Colonic mucosa (tissue), 4 donors: ENCODE measurements at regions not wholly inside any gene's neighbourhood (a gene's known extent, or its start where the extent isn't known, plus 50 kb on each side); places are given as distances from the start of the nearest gene placed in this dataset.

Experiments used
- DNase-seq: peaks from one replicate; pipeline ENCODE4 v3.0.0-alpha.2; 2020
- H3K27ac ChIP-seq: fragments of 200-600 bp; one replicate; pipeline ENCODE4 v1.8.0; 2021
- H3K27me3 ChIP-seq: fragments of 200-600 bp; one replicate; pipeline ENCODE4 v1.8.0; 2021
- H3K36me3 ChIP-seq: fragments of 200-600 bp; one replicate; pipeline ENCODE4 v1.8.0; 2021
- H3K4me1 ChIP-seq: fragments of 200-600 bp; one replicate; pipeline ENCODE4 v1.8.0; 2021; ENCODE audit warnings: mild to moderate bottlenecking
- H3K4me3 ChIP-seq: fragments of 200-600 bp; one replicate; pipeline ENCODE4 v1.8.0; 2021
- H3K9ac ChIP-seq, 2 donors: one replicate each; pipeline ENCODE4 v1.7.0; 2013; ENCODE audit warnings: control low read depth in 2 of 2, low read depth in 2 of 2, low read length in 2 of 2
- H3K9me3 ChIP-seq: fragments of 200-600 bp; one replicate; pipeline ENCODE4 v1.8.0; 2021
- intact Hi-C: fragments of 100-400 bp; cut with DNase I; formaldehyde crosslinking; loops from one replicate; pipeline ENCODE4 v1.14.1; 2022
- TF ChIP-seq, protein P1 (sequence below): fragments of 200-600 bp; IDR thresholded peaks from one replicate; pipeline ENCODE4 v1.8.0; 2022; ENCODE audit warnings: antibody characterized with exemption, mild to moderate bottlenecking
- donor health status: healthy.
- donor health status: DM: no; HTN: no; CAD: no.
- donor health status: DM: no; HTN: no; CAD: no.

DNA sequence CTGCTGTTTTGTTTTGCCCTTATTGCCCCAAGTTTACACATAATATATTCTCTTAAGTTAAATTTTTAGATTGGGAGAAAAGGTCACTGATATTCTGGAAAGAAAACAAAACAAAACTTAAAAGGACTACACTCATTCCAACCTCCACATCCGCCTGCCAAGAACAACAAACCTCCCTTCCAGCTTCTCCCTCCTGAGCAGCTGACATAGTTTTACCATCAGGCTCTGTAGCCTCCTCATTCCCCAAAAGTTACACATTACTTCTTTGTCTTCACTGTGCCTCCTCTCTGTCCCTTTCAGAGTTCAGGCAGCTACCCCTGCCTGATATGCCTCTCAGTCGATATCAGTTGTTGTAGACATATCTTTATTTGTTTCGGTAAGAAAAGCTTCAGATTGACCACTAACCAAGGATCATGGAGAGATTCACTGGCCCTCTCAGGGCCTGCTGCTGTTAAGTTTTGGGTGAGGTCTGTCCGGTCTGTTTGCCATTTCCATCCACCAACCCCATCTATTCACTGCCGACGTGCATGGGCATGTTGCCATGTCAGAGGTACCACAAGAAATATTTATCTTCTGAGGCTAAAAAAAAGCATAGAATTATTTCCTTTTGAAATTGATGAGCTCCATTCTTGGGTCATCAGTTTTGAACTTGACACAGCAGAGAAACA is 164.1 kb downstream of the GASK1B start:
- H3K4me3 ChIP-seq, result no peak overlapping the region
- intact Hi-C loops, result no loop called here
- no peak overlapping the region for H3K27ac ChIP-seq
- H3K4me1 ChIP-seq, result no peaks in the 10 kb centered on the region
- no peaks in the 10 kb centered on the region for H3K36me3 ChIP-seq
- H3K9me3 ChIP-seq, result no peaks in the 10 kb centered on the region
- TF ChIP-seq, protein P1, sequence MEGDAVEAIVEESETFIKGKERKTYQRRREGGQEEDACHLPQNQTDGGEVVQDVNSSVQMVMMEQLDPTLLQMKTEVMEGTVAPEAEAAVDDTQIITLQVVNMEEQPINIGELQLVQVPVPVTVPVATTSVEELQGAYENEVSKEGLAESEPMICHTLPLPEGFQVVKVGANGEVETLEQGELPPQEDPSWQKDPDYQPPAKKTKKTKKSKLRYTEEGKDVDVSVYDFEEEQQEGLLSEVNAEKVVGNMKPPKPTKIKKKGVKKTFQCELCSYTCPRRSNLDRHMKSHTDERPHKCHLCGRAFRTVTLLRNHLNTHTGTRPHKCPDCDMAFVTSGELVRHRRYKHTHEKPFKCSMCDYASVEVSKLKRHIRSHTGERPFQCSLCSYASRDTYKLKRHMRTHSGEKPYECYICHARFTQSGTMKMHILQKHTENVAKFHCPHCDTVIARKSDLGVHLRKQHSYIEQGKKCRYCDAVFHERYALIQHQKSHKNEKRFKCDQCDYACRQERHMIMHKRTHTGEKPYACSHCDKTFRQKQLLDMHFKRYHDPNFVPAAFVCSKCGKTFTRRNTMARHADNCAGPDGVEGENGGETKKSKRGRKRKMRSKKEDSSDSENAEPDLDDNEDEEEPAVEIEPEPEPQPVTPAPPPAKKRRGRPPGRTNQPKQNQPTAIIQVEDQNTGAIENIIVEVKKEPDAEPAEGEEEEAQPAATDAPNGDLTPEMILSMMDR, result no peak
- no peaks in the 10 kb centered on the region for H3K27me3 ChIP-seq
- DNase-seq, result no peak
- H3K9ac ChIP-seq, result no peak overlapping the region

DNA sequence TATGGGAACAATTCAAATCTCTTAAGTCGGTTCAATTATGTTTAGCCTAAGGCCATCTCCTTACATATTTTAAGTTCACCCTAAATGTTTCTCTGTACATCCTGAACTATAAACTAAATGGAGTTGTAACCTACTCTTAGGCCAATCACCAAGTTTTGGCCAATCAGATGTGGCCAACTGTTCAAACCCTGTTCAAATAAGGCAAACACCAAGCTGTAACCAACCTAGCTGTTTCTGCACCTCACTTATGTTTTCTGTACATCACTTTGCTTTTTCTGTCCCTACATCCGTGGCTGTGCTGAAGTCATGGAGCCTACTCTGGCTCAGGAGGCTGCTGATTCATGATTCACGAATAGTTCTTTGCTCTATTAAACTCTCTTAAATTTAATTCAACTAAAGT is 165.3 kb downstream of the GASK1B start:
- no peak overlapping the region for H3K27ac ChIP-seq
- TF ChIP-seq, protein P1, result no peak

DNA sequence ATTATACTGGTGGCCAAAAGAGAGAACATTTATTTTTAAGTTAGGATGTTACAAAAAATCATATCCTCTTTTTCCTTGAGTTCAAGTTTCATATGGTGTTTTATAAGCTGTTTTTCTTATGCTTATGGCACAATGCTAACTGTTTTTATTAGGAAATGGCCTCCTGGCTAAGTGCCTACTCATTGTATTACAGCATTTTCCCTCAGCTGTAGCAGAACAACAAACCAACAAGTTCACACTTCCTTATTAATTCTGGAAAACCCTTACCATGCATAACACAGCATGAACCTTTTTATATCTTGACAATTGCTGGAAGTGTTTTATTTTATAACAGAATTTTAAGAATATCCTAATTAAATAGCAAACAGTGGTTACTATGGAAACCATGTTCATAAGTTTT is 165.8 kb downstream of the GASK1B start:
- Histone ChIP-seq H3K36me3 (no peaks in the 10 kb centered on the region), H3K27me3 (no peaks in the 10 kb centered on the region), H3K9me3 (no peaks in the 10 kb centered on the region), H3K4me1 (no peaks in the 10 kb centered on the region), H3K9ac (no peak overlapping the region), H3K27ac (no peak overlapping the region), H3K4me3 (no peak overlapping the region)
- TF ChIP-seq, protein P1, result no peak
- no peak for DNase-seq
- intact Hi-C loops, result no loop called here

More for the DNA sequence above, 165.3 kb downstream of the GASK1B start:
- H3K4me1 ChIP-seq, result no peaks in the 10 kb centered on the region
- no peak for DNase-seq
- H3K36me3 ChIP-seq, result no peaks in the 10 kb centered on the region
- no peaks in the 10 kb centered on the region for H3K9me3 ChIP-seq
- no peak overlapping the region for H3K9ac ChIP-seq
- H3K27me3 ChIP-seq, result no peaks in the 10 kb centered on the region
- intact Hi-C loops, result no loop called here
- H3K4me3 ChIP-seq, result no peak overlapping the region

DNA sequence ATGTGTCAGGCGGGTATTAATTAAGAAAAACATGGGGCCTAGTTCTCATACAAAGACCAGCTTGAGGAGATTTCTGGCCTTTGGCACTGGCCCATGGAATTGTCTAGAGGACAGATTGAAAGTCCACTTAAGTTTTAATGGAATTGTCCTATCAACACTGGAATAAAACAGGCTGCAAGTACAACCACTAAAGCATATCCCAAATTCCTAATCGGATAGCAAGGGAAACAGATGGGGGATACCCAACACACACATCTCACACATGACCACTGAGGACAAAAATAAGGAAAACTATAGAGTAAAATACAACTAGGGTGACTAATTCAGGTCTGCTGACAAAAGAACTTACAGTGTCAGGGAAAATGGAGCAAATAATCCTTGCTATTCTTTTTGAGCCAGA is 167.8 kb downstream of the GASK1B start:
- no peak overlapping the region for H3K4me3 ChIP-seq
- no peak overlapping the region for H3K9ac ChIP-seq
- TF ChIP-seq, protein P1, result no peak
- intact Hi-C loops, result no loop called here
- no peaks in the 10 kb centered on the region for H3K4me1 ChIP-seq
- no peak overlapping the region for H3K27ac ChIP-seq
- no peaks in the 10 kb centered on the region for H3K36me3 ChIP-seq
- no peak for DNase-seq
- no peaks in the 10 kb centered on the region for H3K9me3 ChIP-seq
- H3K27me3 ChIP-seq, result no peaks in the 10 kb centered on the region

DNA sequence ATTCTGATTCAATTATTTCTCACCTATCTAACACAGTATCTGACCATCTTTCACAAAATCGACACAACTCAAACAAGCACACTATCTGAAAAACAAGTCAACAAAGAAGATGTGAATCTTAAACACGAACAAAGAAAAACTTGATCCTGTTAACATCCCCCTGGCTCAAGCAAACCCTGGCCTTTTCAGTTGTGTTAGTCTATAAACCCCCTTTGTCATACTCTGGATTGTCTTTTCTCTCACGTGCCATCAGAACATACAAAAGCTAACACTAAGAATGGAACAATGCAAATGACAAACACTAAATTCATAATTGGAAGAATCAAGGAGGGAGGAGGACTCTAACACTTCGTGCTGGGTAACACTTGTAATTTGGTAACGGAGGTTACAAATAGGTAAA is 168.7 kb downstream of the GASK1B start:
- intact Hi-C loops, result no loop called here
- TF ChIP-seq, protein P1, result no peak
- Histone ChIP-seq H3K9me3 (no peaks in the 10 kb centered on the region), H3K4me1 (no peaks in the 10 kb centered on the region), H3K9ac (no peak overlapping the region), H3K36me3 (no peaks in the 10 kb centered on the region), H3K4me3 (no peak overlapping the region), H3K27me3 (no peaks in the 10 kb centered on the region), H3K27ac (no peak overlapping the region)
- no peak for DNase-seq
